ENCODE measurements at regions not wholly inside any gene's neighbourhood (a gene's known extent, or its start where the extent isn't known, plus 50 kb on each side); places are given as distances from the start of the nearest gene placed in this dataset.
A peak's percentile ranks its signal among the peaks of the same experiment; 100 is the strongest.

DNA sequence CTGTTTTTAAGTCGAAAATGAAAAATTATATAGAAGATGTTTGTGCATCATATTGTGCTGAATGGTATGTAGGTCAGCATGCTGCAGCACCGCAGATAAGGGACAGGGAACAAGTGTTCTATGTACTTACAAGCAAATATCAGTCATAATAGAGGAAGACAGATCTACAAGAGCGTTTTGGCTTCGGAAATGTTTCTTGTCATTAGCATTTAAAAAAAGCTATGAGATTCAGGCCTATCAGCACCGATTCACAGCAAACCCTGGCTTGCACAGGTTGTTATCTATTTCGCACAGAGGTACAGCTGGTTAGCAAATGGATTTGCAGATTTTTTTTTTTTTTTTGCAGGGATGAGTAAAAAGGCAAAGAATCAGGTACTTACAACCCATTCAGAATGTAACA, 204.2 kb upstream of the TBC1D5 start:
- Histone ChIP-seq H2BK15ac (ENCODE audit: low read length) (no peak overlapping the region), H3K14ac (ENCODE audit: insufficient read length) (no peak overlapping the region), H4K91ac (replicated peaks; ENCODE audit: insufficient read length, low read length) (no peak overlapping the region), H3K27ac (ENCODE audit: low read depth, low read length) (no peak overlapping the region), H3K4me3 (ENCODE audit: extremely low read depth in 1 of 4, insufficient read depth in 2 of 4, low read depth in 3 of 4, low read length in 4 of 4) (no peak overlapping the region), H2BK20ac (ENCODE audit: low read length) (no peak overlapping the region), H2BK12ac (ENCODE audit: low read depth, low read length) (no peak overlapping the region), H3K23me2 (ENCODE audit: low read depth, low read length) (no peaks in the 10 kb centered on the region), H3K56ac (replicated peaks; ENCODE audit: insufficient read length, low read depth, low read length) (no peak overlapping the region), H3K36me3 (ENCODE audit: control insufficient read depth in 2 of 4, insufficient read depth in 4 of 4, low read length in 3 of 4) (no peaks in the 10 kb centered on the region), H4K20me1 (replicated peaks in 1 of 2; ENCODE audit: control insufficient read depth in 1 of 2, insufficient read depth in 2 of 2, low read length in 2 of 2) (no peaks in the 10 kb centered on the region), H4K8ac (ENCODE audit: extremely low read depth, insufficient read depth, low read length) (no peak overlapping the region), H3K23ac (ENCODE audit: insufficient read length) (no peak overlapping the region), H2BK120ac (replicated peaks; ENCODE audit: low read depth, low read length) (no peak overlapping the region), H3K27me3 (replicated peaks in 1 of 4; ENCODE audit: control insufficient read depth in 3 of 4, extremely low read depth in 1 of 4, insufficient read depth in 3 of 4, low read length in 3 of 4) (no peaks in the 10 kb centered on the region), H2BK5ac (ENCODE audit: low read depth, low read length) (no peak overlapping the region), H3K9me3 (ENCODE audit: insufficient read depth in 2 of 2, low read depth in 1 of 2, low read length in 1 of 2) (no peaks in the 10 kb centered on the region), H2AFZ (ENCODE audit: low read length) (no peak overlapping the region), H3K4me1 (replicated peaks in 1 of 4; ENCODE audit: control insufficient read depth in 3 of 4, insufficient read depth in 4 of 4, low read length in 3 of 4) (peaks cover 0 to 6% (median 1%) of the 10 kb centered on the region in 4 experiments; a peak in 1 of 7 replicates), H3K79me1 (ENCODE audit: low read depth, low read length) (no peaks in the 10 kb centered on the region), H4K5ac (ENCODE audit: insufficient read length, low read depth, low read length) (no peak overlapping the region), H3K9ac (replicated peaks in 1 of 4; ENCODE audit: extremely low read depth in 1 of 4, low read depth in 3 of 4, low read length in 3 of 4) (no peak overlapping the region), H3K4ac (replicated peaks; ENCODE audit: insufficient read length, low read depth, low read length) (no peak overlapping the region), H3K4me2 (ENCODE audit: insufficient read depth in 1 of 2, low read depth in 2 of 2, low read length in 2 of 2) (no peak overlapping the region), H3K79me2 (ENCODE audit: control insufficient read depth in 1 of 2, insufficient read depth in 2 of 2, low read length in 2 of 2) (no peaks in the 10 kb centered on the region), H3K18ac (ENCODE audit: extremely low read depth, low read length) (no peak overlapping the region), H2AK5ac (ENCODE audit: low read depth, low read length) (no peak overlapping the region)
- POLR2A ChIA-PET (ENCODE audit: partially characterized antibody): interaction anchor here (0.6 kb wide), 1 partner anchor 411 kb away, joined by 4 read pairs; no protein-coding TSS in a partner anchor
- FAIRE-seq (peak; percentile 24), DNase-seq (ENCODE audit: low read depth in 1 of 2, low spot score in 2 of 2) (no peak)
- WGBS, 2 experiments (ENCODE audit: extremely low coverage in 1 of 2, insufficient coverage in 1 of 2, insufficient read length in 1 of 2, insufficient replicate concordance in 2 of 2, low coverage in 1 of 2, low lambda C conversion rate in 2 of 2, missing lambda C conversion rate in 1 of 2): 91% methylated on average over 6 of the region's 6 CpGs; no CpG with 5 or more reads in 1 of the 2 experiments
- CTCF ChIA-PET (ENCODE audit: partially characterized antibody): interaction anchor here (0.6 to 1.5 kb wide), 3 partner anchors 51 to 1139 kb away, joined by 3 to 4 read pairs (median 3); no protein-coding TSS in a partner anchor
- TF ChIP-seq CBX5 (IDR thresholded peaks at IDR 0.05; ENCODE audit: low read depth, low read length) (no peak), SIRT6 (IDR thresholded peaks at IDR 0.05; ENCODE audit: low read length) (no peak), EGR1 (IDR thresholded peaks at IDR 0.05; ENCODE audit: borderline replicate concordance, low read depth, low read length) (no peak), SRF (IDR thresholded peaks at IDR 0.05; ENCODE audit: low read depth, low read length) (no peak), CTBP2 (IDR thresholded peaks at IDR 0.05; ENCODE audit: borderline replicate concordance, insufficient read depth, insufficient read length, low read length) (no peak), BCL11A (IDR thresholded peaks at IDR 0.05; ENCODE audit: low read depth in 2 of 2, low read length in 2 of 2) (no peak), FOSL1 (IDR thresholded peaks at IDR 0.05; ENCODE audit: insufficient read depth, low read depth, low read length) (no peak), RFX5 (IDR thresholded peaks at IDR 0.05; ENCODE audit: borderline replicate concordance, low read depth, low read length) (no peak), POLR2A (IDR thresholded peaks at IDR 0.05; ENCODE audit: control extremely low read depth in 1 of 2, low read depth in 2 of 2, low read length in 2 of 2) (no peak), BACH1 (IDR thresholded peaks at IDR 0.05; ENCODE audit: low read length) (no peak)
- TF ChIP-seq, protein P1, sequence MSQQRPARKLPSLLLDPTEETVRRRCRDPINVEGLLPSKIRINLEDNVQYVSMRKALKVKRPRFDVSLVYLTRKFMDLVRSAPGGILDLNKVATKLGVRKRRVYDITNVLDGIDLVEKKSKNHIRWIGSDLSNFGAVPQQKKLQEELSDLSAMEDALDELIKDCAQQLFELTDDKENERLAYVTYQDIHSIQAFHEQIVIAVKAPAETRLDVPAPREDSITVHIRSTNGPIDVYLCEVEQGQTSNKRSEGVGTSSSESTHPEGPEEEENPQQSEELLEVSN (IDR thresholded peaks at IDR 0.05): no peak
- TF ChIP-seq, protein P2, sequence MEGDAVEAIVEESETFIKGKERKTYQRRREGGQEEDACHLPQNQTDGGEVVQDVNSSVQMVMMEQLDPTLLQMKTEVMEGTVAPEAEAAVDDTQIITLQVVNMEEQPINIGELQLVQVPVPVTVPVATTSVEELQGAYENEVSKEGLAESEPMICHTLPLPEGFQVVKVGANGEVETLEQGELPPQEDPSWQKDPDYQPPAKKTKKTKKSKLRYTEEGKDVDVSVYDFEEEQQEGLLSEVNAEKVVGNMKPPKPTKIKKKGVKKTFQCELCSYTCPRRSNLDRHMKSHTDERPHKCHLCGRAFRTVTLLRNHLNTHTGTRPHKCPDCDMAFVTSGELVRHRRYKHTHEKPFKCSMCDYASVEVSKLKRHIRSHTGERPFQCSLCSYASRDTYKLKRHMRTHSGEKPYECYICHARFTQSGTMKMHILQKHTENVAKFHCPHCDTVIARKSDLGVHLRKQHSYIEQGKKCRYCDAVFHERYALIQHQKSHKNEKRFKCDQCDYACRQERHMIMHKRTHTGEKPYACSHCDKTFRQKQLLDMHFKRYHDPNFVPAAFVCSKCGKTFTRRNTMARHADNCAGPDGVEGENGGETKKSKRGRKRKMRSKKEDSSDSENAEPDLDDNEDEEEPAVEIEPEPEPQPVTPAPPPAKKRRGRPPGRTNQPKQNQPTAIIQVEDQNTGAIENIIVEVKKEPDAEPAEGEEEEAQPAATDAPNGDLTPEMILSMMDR (IDR thresholded peaks at IDR 0.05; ENCODE audit: control extremely low read depth in 1 of 3, insufficient read depth in 1 of 3, low read depth in 1 of 3, low read length in 3 of 3): no peak

All from H1 (cell line).